ENCODE measurements at regions not wholly inside any gene's neighbourhood (a gene's known extent, or its start where the extent isn't known, plus 50 kb on each side); places are given as distances from the start of the nearest gene placed in this dataset.

DNA sequence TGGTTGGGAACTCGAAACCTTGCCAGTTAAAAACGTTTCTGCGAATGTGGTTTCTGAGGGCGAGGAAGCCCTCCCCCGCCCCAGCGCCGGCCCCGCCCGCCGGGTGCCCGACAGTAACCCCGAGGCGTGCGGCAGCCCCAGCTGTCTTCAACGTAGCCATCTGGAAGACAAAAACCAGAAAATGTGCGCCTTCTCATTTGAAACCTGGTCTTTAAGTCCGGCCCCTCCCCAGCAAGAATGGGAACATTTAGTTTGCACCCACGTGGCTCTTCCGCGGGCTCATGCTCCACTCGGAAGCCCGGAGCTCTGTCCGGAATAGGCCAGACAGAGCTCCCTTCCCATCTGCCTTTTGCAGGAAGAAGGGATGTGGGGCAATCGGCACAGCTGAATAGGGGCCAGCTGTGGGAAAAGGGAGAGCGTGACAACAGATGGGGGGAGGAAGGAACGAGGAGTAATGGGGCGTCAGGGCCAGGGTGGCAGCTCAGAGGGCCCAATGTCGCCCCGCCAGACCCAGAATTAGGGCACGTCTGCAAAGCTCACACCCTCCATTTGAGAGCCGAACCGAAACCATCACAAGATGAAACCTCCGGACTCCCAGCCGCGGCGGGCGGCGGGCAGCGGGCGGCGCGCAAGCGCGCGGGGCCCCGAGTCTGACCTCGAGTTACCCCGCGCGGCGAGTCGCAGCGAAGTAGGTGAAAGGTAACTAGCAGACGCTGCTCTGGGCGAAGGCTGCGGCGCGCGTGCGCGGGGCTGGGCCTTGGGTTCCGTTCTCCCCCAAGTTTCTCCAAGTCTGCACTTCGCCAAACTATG, 63.4 kb upstream of the ABCA1 start:
- TF ChIP-seq, protein P1, sequence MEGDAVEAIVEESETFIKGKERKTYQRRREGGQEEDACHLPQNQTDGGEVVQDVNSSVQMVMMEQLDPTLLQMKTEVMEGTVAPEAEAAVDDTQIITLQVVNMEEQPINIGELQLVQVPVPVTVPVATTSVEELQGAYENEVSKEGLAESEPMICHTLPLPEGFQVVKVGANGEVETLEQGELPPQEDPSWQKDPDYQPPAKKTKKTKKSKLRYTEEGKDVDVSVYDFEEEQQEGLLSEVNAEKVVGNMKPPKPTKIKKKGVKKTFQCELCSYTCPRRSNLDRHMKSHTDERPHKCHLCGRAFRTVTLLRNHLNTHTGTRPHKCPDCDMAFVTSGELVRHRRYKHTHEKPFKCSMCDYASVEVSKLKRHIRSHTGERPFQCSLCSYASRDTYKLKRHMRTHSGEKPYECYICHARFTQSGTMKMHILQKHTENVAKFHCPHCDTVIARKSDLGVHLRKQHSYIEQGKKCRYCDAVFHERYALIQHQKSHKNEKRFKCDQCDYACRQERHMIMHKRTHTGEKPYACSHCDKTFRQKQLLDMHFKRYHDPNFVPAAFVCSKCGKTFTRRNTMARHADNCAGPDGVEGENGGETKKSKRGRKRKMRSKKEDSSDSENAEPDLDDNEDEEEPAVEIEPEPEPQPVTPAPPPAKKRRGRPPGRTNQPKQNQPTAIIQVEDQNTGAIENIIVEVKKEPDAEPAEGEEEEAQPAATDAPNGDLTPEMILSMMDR (IDR thresholded peaks at IDR 0.05): peak in 1 of 7 experiments; percentile 7
- peak; percentile 73 to 87 (median 83) for TF ChIP-seq POLR2A (IDR thresholded peaks at IDR 0.05)

Data from body of pancreas (tissue), 4 donors.